ENCODE measurements at regions not wholly inside any gene's neighbourhood (a gene's known extent, or its start where the extent isn't known, plus 50 kb on each side); places are given as distances from the start of the nearest gene placed in this dataset.

GRCh38 chr17:53891726-53892125, 69.0 kb downstream of the KIF2B start:
- H4K20me1 ChIP-seq (ENCODE audit: insufficient read depth, low read length): no peaks in the 10 kb centered on the region
- ChIA-PET POLR2A (no interaction called here), CTCF (ENCODE audit: low intra/inter-chr PET ratio, low total read pairs) (no interaction called here)
- H3K27ac ChIP-seq (ENCODE audit: extremely low read length, insufficient read depth, low read length): no peak overlapping the region
- H3K27me3 ChIP-seq (ENCODE audit: control insufficient read depth in 1 of 2, insufficient read depth in 2 of 2, low read length in 2 of 2): no peaks in the 10 kb centered on the region
- ATAC-seq: no peak
- TF ChIP-seq TGIF2 (CRISPR knock-in tag; IDR thresholded peaks at IDR 0.05) (no peak), ZSCAN30 (CRISPR knock-in tag; IDR thresholded peaks at IDR 0.05) (no peak), MNT (IDR thresholded peaks at IDR 0.05) (peak; percentile 86), KDM3A (CRISPR knock-in tag; IDR thresholded peaks at IDR 0.05; ENCODE audit: low read depth) (no peak), ZSCAN22 (CRISPR knock-in tag; IDR thresholded peaks at IDR 0.05) (no peak)
- DNase-seq (ENCODE audit: low spot score): no peak
- in situ Hi-C loops (cut with HindIII; ENCODE audit: extremely low pct_ligation_motif_present, low pct_unique_long_range_greater_than_20kb) (no loop called here), intact Hi-C loops (cut with micrococcal nuclease; ENCODE audit: unreplicated experiment) (no loop called here)
- no peak overlapping the region for H3K9ac ChIP-seq (ENCODE audit: insufficient read depth, low read depth, low read length)
- no TSS peak for BruUV-seq (replicated peaks)
- no peaks in the 10 kb centered on the region for H3K36me3 ChIP-seq (replicated peaks in 1 of 2; ENCODE audit: control insufficient read depth in 1 of 2, insufficient read depth in 2 of 2, low read length in 2 of 2)
- H3K4me2 ChIP-seq (ENCODE audit: low read depth, low read length): no peak overlapping the region
- H3K4me3 ChIP-seq (replicated peaks in 1 of 3; ENCODE audit: insufficient read depth in 1 of 3, low read depth in 2 of 3, low read length in 3 of 3): no peak overlapping the region
- H2AFZ ChIP-seq (ENCODE audit: low read length): no peak overlapping the region
- FAIRE-seq: no peak
- H3K79me2 ChIP-seq (ENCODE audit: insufficient read depth, low read length): no peaks in the 10 kb centered on the region
- WGBS (ENCODE audit: low lambda C conversion rate): 59% methylated on average over 4 of the region's 4 CpGs
- H3K4me1 ChIP-seq (ENCODE audit: insufficient read depth, low read length): no peaks in the 10 kb centered on the region
- peaks cover 26% of the 10 kb centered on the region for H3K9me3 ChIP-seq (ENCODE audit: low read length)

DNA sequence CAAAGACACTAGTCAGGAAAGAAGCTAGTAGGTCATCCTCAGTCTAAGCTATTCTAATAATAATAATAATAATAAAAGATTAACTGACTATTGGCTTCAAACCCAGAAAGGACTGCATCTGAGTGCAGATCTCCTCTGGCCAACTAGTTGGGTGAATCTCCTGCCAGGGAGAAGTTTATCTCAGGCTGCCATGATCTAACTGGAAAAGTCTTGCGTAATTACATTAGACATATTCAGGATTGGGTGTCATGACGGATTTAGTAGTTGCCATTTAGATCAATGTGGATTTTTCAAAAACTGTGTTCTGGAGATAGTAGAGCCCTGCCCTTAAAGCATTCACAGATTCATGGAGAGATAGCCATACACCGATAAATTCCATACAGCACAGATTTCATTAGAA, 69.5 kb downstream of the KIF2B start:
- H3K9me3 ChIP-seq (ENCODE audit: low read length): peaks cover 21% of the 10 kb centered on the region
- TF ChIP-seq CEBPB (IDR thresholded peaks at IDR 0.05; ENCODE audit: borderline replicate concordance, low read depth, low read length) (peak; percentile 70; the same call in 1 of the 2 replicates), MIXL1 (CRISPR knock-in tag; IDR thresholded peaks at IDR 0.05) (no peak)
- CTCF ChIA-PET (ENCODE audit: low intra/inter-chr PET ratio, low total read pairs): no interaction called here

More for the DNA sequence above, 69.5 kb downstream of the KIF2B start:
- in situ Hi-C loops (cut with HindIII; ENCODE audit: extremely low pct_ligation_motif_present, low pct_unique_long_range_greater_than_20kb): no loop called here
- FAIRE-seq (no peak), ATAC-seq (no peak), DNase-seq (ENCODE audit: low spot score) (no peak)
- 69% methylated on average over 3 of the region's 3 CpGs for WGBS (ENCODE audit: low lambda C conversion rate)
- H2AFZ ChIP-seq (ENCODE audit: low read length): no peak overlapping the region
- H3K4me2 ChIP-seq (ENCODE audit: low read depth, low read length): no peak overlapping the region
- intact Hi-C loops (cut with micrococcal nuclease; ENCODE audit: unreplicated experiment): no loop called here
- H3K36me3 ChIP-seq (replicated peaks in 1 of 2; ENCODE audit: control insufficient read depth in 1 of 2, insufficient read depth in 2 of 2, low read length in 2 of 2): no peaks in the 10 kb centered on the region
- BruUV-seq (replicated peaks): no TSS peak
- no peaks in the 10 kb centered on the region for H3K79me2 ChIP-seq (ENCODE audit: insufficient read depth, low read length)
- POLR2A ChIA-PET: no interaction called here
- no peak overlapping the region for H3K27ac ChIP-seq (ENCODE audit: extremely low read length, insufficient read depth, low read length)
- no peak overlapping the region for H3K4me3 ChIP-seq (replicated peaks in 1 of 3; ENCODE audit: insufficient read depth in 1 of 3, low read depth in 2 of 3, low read length in 3 of 3)
- H3K4me1 ChIP-seq (ENCODE audit: insufficient read depth, low read length): no peaks in the 10 kb centered on the region
- H3K27me3 ChIP-seq (ENCODE audit: control insufficient read depth in 1 of 2, insufficient read depth in 2 of 2, low read length in 2 of 2): no peaks in the 10 kb centered on the region
- H3K9ac ChIP-seq (ENCODE audit: insufficient read depth, low read depth, low read length): no peak overlapping the region
- H4K20me1 ChIP-seq (ENCODE audit: insufficient read depth, low read length): no peaks in the 10 kb centered on the region
